ENCODE measurements at regions not wholly inside any gene's neighbourhood (a gene's known extent, or its start where the extent isn't known, plus 50 kb on each side); places are given as distances from the start of the nearest gene placed in this dataset.

GRCh38 chrX:99445336-99445735 is 964.7 kb downstream of the PCDH19 start:
- H3K79me1 ChIP-seq (ENCODE audit: low read length): no peaks in the 10 kb centered on the region
- no CpG with 5 or more reads among the region's 1 CpG for WGBS (ENCODE audit: extremely low coverage, insufficient coverage, insufficient read length)
- no peaks in the 10 kb centered on the region for H3K4me1 ChIP-seq (ENCODE audit: control insufficient read depth in 1 of 2, insufficient read depth in 2 of 2, low read length in 2 of 2)
- H3K36me3 ChIP-seq (ENCODE audit: control insufficient read depth in 1 of 2, insufficient read depth in 2 of 2, low read length in 2 of 2): no peaks in the 10 kb centered on the region
- no peak overlapping the region for H3K23ac ChIP-seq (ENCODE audit: low read length)
- no peaks in the 10 kb centered on the region for H3K79me2 ChIP-seq (ENCODE audit: control insufficient read depth, insufficient read depth, low read length, poor library complexity)
- DNase-seq: no peak
- no peak overlapping the region for H3K4me3 ChIP-seq (ENCODE audit: low read depth, low read length)
- no peaks in the 10 kb centered on the region for H3K27me3 ChIP-seq (ENCODE audit: insufficient read depth, low read length)
- H3K18ac ChIP-seq (ENCODE audit: low read length): no peak overlapping the region
- no peak overlapping the region for H3K4me2 ChIP-seq (ENCODE audit: low read length)
- H2BK5ac ChIP-seq (ENCODE audit: low read depth, low read length, poor library complexity): no peak overlapping the region
- H2AK5ac ChIP-seq (ENCODE audit: low read length): no peak overlapping the region
- H3K9me3 ChIP-seq (ENCODE audit: insufficient read depth, low read depth, low read length): no peaks in the 10 kb centered on the region
- no peak overlapping the region for H2AFZ ChIP-seq (ENCODE audit: insufficient read depth, low read length, poor library complexity)
- no peak overlapping the region for H4K12ac ChIP-seq (ENCODE audit: low read depth, low read length)
- H2BK12ac ChIP-seq (ENCODE audit: low read length): no peak overlapping the region
- no peak overlapping the region for H4K8ac ChIP-seq (ENCODE audit: low read depth, low read length)
- H3K14ac ChIP-seq (ENCODE audit: low read length): no peak overlapping the region
- no peak overlapping the region for H3K27ac ChIP-seq (ENCODE audit: low read depth, low read length)
- H2BK120ac ChIP-seq (ENCODE audit: insufficient read depth, low read length, poor library complexity): no peak overlapping the region
- H4K91ac ChIP-seq (ENCODE audit: low read depth, low read length): no peak overlapping the region
- no peak overlapping the region for H3K9ac ChIP-seq (ENCODE audit: low read length)
- H3K4ac ChIP-seq (ENCODE audit: low read depth, low read length): no peak overlapping the region

GRCh38 chrX:99421796-99422195 is 988.3 kb downstream of the PCDH19 start:
- Histone ChIP-seq H3K4me2 (ENCODE audit: low read length) (no peak overlapping the region), H2AFZ (ENCODE audit: insufficient read depth, low read length, poor library complexity) (no peak overlapping the region), H3K4me1 (ENCODE audit: control insufficient read depth in 1 of 2, insufficient read depth in 2 of 2, low read length in 2 of 2) (no peaks in the 10 kb centered on the region), H2AK5ac (ENCODE audit: low read length) (no peak overlapping the region), H4K91ac (ENCODE audit: low read depth, low read length) (no peak overlapping the region), H3K27ac (ENCODE audit: low read depth, low read length) (no peak overlapping the region), H4K8ac (ENCODE audit: low read depth, low read length) (no peak overlapping the region), H3K27me3 (ENCODE audit: insufficient read depth, low read length) (no peaks in the 10 kb centered on the region), H4K12ac (ENCODE audit: low read depth, low read length) (no peak overlapping the region), H3K9ac (ENCODE audit: low read length) (no peak overlapping the region), H3K79me1 (ENCODE audit: low read length) (no peaks in the 10 kb centered on the region), H3K14ac (ENCODE audit: low read length) (no peak overlapping the region), H2BK120ac (ENCODE audit: insufficient read depth, low read length, poor library complexity) (no peak overlapping the region), H3K4ac (ENCODE audit: low read depth, low read length) (no peak overlapping the region), H3K9me3 (ENCODE audit: insufficient read depth, low read depth, low read length) (no peaks in the 10 kb centered on the region), H2BK12ac (ENCODE audit: low read length) (no peak overlapping the region), H2BK5ac (ENCODE audit: low read depth, low read length, poor library complexity) (no peak overlapping the region), H3K36me3 (ENCODE audit: control insufficient read depth in 1 of 2, insufficient read depth in 2 of 2, low read length in 2 of 2) (no peaks in the 10 kb centered on the region), H3K23ac (ENCODE audit: low read length) (no peak overlapping the region), H3K79me2 (ENCODE audit: control insufficient read depth, insufficient read depth, low read length, poor library complexity) (no peaks in the 10 kb centered on the region), H3K18ac (ENCODE audit: low read length) (no peak overlapping the region), H3K4me3 (ENCODE audit: low read depth, low read length) (no peak overlapping the region)
- no peak for DNase-seq

GRCh38 chrX:99415470-99415869 is 994.6 kb downstream of the PCDH19 start:
- Histone ChIP-seq H3K36me3 (ENCODE audit: control insufficient read depth in 1 of 2, insufficient read depth in 2 of 2, low read length in 2 of 2) (no peaks in the 10 kb centered on the region), H2AFZ (ENCODE audit: insufficient read depth, low read length, poor library complexity) (no peak overlapping the region), H3K27me3 (ENCODE audit: insufficient read depth, low read length) (no peaks in the 10 kb centered on the region), H3K4ac (ENCODE audit: low read depth, low read length) (no peak overlapping the region), H3K14ac (ENCODE audit: low read length) (no peak overlapping the region), H3K9ac (ENCODE audit: low read length) (no peak overlapping the region), H2BK120ac (ENCODE audit: insufficient read depth, low read length, poor library complexity) (no peak overlapping the region), H3K79me2 (ENCODE audit: control insufficient read depth, insufficient read depth, low read length, poor library complexity) (no peaks in the 10 kb centered on the region), H3K4me3 (ENCODE audit: low read depth, low read length) (no peak overlapping the region), H3K4me1 (ENCODE audit: control insufficient read depth in 1 of 2, insufficient read depth in 2 of 2, low read length in 2 of 2) (no peaks in the 10 kb centered on the region), H4K12ac (ENCODE audit: low read depth, low read length) (no peak overlapping the region), H2AK5ac (ENCODE audit: low read length) (no peak overlapping the region), H2BK12ac (ENCODE audit: low read length) (no peak overlapping the region), H4K91ac (ENCODE audit: low read depth, low read length) (no peak overlapping the region), H2BK5ac (ENCODE audit: low read depth, low read length, poor library complexity) (no peak overlapping the region), H3K4me2 (ENCODE audit: low read length) (no peak overlapping the region), H3K18ac (ENCODE audit: low read length) (no peak overlapping the region), H3K9me3 (ENCODE audit: insufficient read depth, low read depth, low read length) (no peaks in the 10 kb centered on the region), H3K27ac (ENCODE audit: low read depth, low read length) (no peak overlapping the region), H4K8ac (ENCODE audit: low read depth, low read length) (no peak overlapping the region), H3K79me1 (ENCODE audit: low read length) (no peaks in the 10 kb centered on the region), H3K23ac (ENCODE audit: low read length) (no peak overlapping the region)
- DNase-seq: no peak
- WGBS (ENCODE audit: extremely low coverage, insufficient coverage, insufficient read length): no CpG with 5 or more reads among the region's 1 CpG

GRCh38 chrX:99413317-99413716 is 996.8 kb downstream of the PCDH19 start:
- H3K36me3 ChIP-seq (ENCODE audit: control insufficient read depth in 1 of 2, insufficient read depth in 2 of 2, low read length in 2 of 2): no peaks in the 10 kb centered on the region
- no peak overlapping the region for H3K4me3 ChIP-seq (ENCODE audit: low read depth, low read length)
- H2AFZ ChIP-seq (ENCODE audit: insufficient read depth, low read length, poor library complexity): no peak overlapping the region
- no peak overlapping the region for H3K18ac ChIP-seq (ENCODE audit: low read length)
- no peak overlapping the region for H4K12ac ChIP-seq (ENCODE audit: low read depth, low read length)
- H4K91ac ChIP-seq (ENCODE audit: low read depth, low read length): no peak overlapping the region
- no peak overlapping the region for H3K27ac ChIP-seq (ENCODE audit: low read depth, low read length)
- H3K27me3 ChIP-seq (ENCODE audit: insufficient read depth, low read length): no peaks in the 10 kb centered on the region
- DNase-seq: no peak
- H3K4ac ChIP-seq (ENCODE audit: low read depth, low read length): no peak overlapping the region
- no peaks in the 10 kb centered on the region for H3K79me2 ChIP-seq (ENCODE audit: control insufficient read depth, insufficient read depth, low read length, poor library complexity)
- no peak overlapping the region for H2BK120ac ChIP-seq (ENCODE audit: insufficient read depth, low read length, poor library complexity)
- no peak overlapping the region for H2BK12ac ChIP-seq (ENCODE audit: low read length)
- H3K9me3 ChIP-seq (ENCODE audit: insufficient read depth, low read depth, low read length): no peaks in the 10 kb centered on the region
- H4K8ac ChIP-seq (ENCODE audit: low read depth, low read length): no peak overlapping the region
- H3K79me1 ChIP-seq (ENCODE audit: low read length): no peaks in the 10 kb centered on the region
- no peak overlapping the region for H3K23ac ChIP-seq (ENCODE audit: low read length)
- WGBS (ENCODE audit: extremely low coverage, insufficient coverage, insufficient read length): no CpG with 5 or more reads among the region's 3 CpGs
- no peak overlapping the region for H3K9ac ChIP-seq (ENCODE audit: low read length)
- no peak overlapping the region for H3K4me2 ChIP-seq (ENCODE audit: low read length)
- H2BK5ac ChIP-seq (ENCODE audit: low read depth, low read length, poor library complexity): no peak overlapping the region
- no peak overlapping the region for H2AK5ac ChIP-seq (ENCODE audit: low read length)
- no peak overlapping the region for H3K14ac ChIP-seq (ENCODE audit: low read length)
- no peaks in the 10 kb centered on the region for H3K4me1 ChIP-seq (ENCODE audit: control insufficient read depth in 1 of 2, insufficient read depth in 2 of 2, low read length in 2 of 2)

GRCh38 chrX:99398545-99398944 is 1011.5 kb downstream of the PCDH19 start:
- H3K9ac ChIP-seq (ENCODE audit: low read length): no peak overlapping the region
- no peaks in the 10 kb centered on the region for H3K4me1 ChIP-seq (ENCODE audit: control insufficient read depth in 1 of 2, insufficient read depth in 2 of 2, low read length in 2 of 2)
- H2AFZ ChIP-seq (ENCODE audit: insufficient read depth, low read length, poor library complexity): no peak overlapping the region
- H3K79me1 ChIP-seq (ENCODE audit: low read length): no peaks in the 10 kb centered on the region
- no peak overlapping the region for H2AK5ac ChIP-seq (ENCODE audit: low read length)
- no peak overlapping the region for H2BK5ac ChIP-seq (ENCODE audit: low read depth, low read length, poor library complexity)
- H3K4me2 ChIP-seq (ENCODE audit: low read length): no peak overlapping the region
- H3K4ac ChIP-seq (ENCODE audit: low read depth, low read length): no peak overlapping the region
- H3K23ac ChIP-seq (ENCODE audit: low read length): no peak overlapping the region
- H3K14ac ChIP-seq (ENCODE audit: low read length): no peak overlapping the region
- no peak overlapping the region for H4K12ac ChIP-seq (ENCODE audit: low read depth, low read length)
- no peaks in the 10 kb centered on the region for H3K27me3 ChIP-seq (ENCODE audit: insufficient read depth, low read length)
- no CpG with 5 or more reads among the region's 3 CpGs for WGBS (ENCODE audit: extremely low coverage, insufficient coverage, insufficient read length)
- no peak for DNase-seq
- no peak overlapping the region for H4K91ac ChIP-seq (ENCODE audit: low read depth, low read length)
- no peaks in the 10 kb centered on the region for H3K36me3 ChIP-seq (ENCODE audit: control insufficient read depth in 1 of 2, insufficient read depth in 2 of 2, low read length in 2 of 2)
- H4K8ac ChIP-seq (ENCODE audit: low read depth, low read length): no peak overlapping the region
- H3K79me2 ChIP-seq (ENCODE audit: control insufficient read depth, insufficient read depth, low read length, poor library complexity): no peaks in the 10 kb centered on the region
- no peak overlapping the region for H3K4me3 ChIP-seq (ENCODE audit: low read depth, low read length)
- no peaks in the 10 kb centered on the region for H3K9me3 ChIP-seq (ENCODE audit: insufficient read depth, low read depth, low read length)
- H3K18ac ChIP-seq (ENCODE audit: low read length): no peak overlapping the region
- H2BK120ac ChIP-seq (ENCODE audit: insufficient read depth, low read length, poor library complexity): no peak overlapping the region
- no peak overlapping the region for H2BK12ac ChIP-seq (ENCODE audit: low read length)
- no peak overlapping the region for H3K27ac ChIP-seq (ENCODE audit: low read depth, low read length)
